ENCODE measurements at regions not wholly inside any gene's neighbourhood (a gene's known extent, or its start where the extent isn't known, plus 50 kb on each side); places are given as distances from the start of the nearest gene placed in this dataset.

DNA sequence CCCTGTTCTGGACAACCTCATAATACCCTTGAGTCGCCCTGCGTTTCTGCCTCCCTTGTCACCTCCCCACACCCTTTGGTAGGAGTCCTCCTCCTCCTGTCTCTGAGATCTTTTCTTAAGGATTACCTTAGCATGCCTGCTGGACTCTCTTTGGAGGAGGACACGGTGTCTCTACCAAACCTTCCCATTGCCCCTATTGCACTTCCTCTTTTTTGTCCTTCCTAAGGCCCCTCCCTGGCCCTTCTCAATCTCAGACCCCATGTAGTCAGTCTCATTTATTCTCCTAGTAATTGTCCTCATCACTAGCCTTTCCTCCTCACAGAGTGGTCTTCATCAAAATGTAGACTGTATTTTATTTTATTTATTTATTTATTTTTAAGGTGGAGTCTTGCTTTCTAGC is 335.0 kb upstream of the SFRP2 start:
- TF ChIP-seq, protein P1, sequence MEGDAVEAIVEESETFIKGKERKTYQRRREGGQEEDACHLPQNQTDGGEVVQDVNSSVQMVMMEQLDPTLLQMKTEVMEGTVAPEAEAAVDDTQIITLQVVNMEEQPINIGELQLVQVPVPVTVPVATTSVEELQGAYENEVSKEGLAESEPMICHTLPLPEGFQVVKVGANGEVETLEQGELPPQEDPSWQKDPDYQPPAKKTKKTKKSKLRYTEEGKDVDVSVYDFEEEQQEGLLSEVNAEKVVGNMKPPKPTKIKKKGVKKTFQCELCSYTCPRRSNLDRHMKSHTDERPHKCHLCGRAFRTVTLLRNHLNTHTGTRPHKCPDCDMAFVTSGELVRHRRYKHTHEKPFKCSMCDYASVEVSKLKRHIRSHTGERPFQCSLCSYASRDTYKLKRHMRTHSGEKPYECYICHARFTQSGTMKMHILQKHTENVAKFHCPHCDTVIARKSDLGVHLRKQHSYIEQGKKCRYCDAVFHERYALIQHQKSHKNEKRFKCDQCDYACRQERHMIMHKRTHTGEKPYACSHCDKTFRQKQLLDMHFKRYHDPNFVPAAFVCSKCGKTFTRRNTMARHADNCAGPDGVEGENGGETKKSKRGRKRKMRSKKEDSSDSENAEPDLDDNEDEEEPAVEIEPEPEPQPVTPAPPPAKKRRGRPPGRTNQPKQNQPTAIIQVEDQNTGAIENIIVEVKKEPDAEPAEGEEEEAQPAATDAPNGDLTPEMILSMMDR (IDR thresholded peaks at IDR 0.05), result no peak
- no peak for TF ChIP-seq SIN3A (IDR thresholded peaks at IDR 0.05; ENCODE audit: borderline replicate concordance, insufficient read depth, low read depth, low read length)
- TF ChIP-seq, protein P2, sequence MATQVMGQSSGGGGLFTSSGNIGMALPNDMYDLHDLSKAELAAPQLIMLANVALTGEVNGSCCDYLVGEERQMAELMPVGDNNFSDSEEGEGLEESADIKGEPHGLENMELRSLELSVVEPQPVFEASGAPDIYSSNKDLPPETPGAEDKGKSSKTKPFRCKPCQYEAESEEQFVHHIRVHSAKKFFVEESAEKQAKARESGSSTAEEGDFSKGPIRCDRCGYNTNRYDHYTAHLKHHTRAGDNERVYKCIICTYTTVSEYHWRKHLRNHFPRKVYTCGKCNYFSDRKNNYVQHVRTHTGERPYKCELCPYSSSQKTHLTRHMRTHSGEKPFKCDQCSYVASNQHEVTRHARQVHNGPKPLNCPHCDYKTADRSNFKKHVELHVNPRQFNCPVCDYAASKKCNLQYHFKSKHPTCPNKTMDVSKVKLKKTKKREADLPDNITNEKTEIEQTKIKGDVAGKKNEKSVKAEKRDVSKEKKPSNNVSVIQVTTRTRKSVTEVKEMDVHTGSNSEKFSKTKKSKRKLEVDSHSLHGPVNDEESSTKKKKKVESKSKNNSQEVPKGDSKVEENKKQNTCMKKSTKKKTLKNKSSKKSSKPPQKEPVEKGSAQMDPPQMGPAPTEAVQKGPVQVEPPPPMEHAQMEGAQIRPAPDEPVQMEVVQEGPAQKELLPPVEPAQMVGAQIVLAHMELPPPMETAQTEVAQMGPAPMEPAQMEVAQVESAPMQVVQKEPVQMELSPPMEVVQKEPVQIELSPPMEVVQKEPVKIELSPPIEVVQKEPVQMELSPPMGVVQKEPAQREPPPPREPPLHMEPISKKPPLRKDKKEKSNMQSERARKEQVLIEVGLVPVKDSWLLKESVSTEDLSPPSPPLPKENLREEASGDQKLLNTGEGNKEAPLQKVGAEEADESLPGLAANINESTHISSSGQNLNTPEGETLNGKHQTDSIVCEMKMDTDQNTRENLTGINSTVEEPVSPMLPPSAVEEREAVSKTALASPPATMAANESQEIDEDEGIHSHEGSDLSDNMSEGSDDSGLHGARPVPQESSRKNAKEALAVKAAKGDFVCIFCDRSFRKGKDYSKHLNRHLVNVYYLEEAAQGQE (IDR thresholded peaks at IDR 0.05; ENCODE audit: insufficient read depth in 1 of 2, low read depth in 2 of 2, low read length in 1 of 2), result no peak
- no peak for TF ChIP-seq TCF7L2 (IDR thresholded peaks at IDR 0.05; ENCODE audit: low read depth, low read length)
- TF ChIP-seq POLR2AphosphoS5 (IDR thresholded peaks at IDR 0.05; ENCODE audit: low read depth, low read length), result no peak
- Histone ChIP-seq H3K9me3 (ENCODE audit: control insufficient read depth, insufficient read depth, low read depth, low read length) (no peaks in the 10 kb centered on the region), H3K4me3 (ENCODE audit: low read depth in 2 of 2, low read length in 2 of 2) (no peak overlapping the region), H3K27me3 (ENCODE audit: control insufficient read depth, insufficient read depth, low read length) (no peaks in the 10 kb centered on the region), H3K36me3 (ENCODE audit: control insufficient read depth, insufficient read depth, low read length) (no peaks in the 10 kb centered on the region), H3K4me1 (ENCODE audit: control insufficient read depth, insufficient read depth, low read length) (no peaks in the 10 kb centered on the region), H3K27ac (ENCODE audit: low read length) (no peak overlapping the region)
- ChIA-PET POLR2A (no interaction called here), CTCF (no interaction called here)
- ATAC-seq (no peak), DNase-seq (ENCODE audit: low read depth, low spot score) (no peak)
- no TSS peak for BruUV-seq (replicated peaks)
- in situ Hi-C loops (cut with HindIII; ENCODE audit: low pct_unique_long_range_greater_than_20kb, low sequenced_read_pairs), result no loop called here
- intact Hi-C loops (cut with micrococcal nuclease; ENCODE audit: unreplicated experiment), result no loop called here

DNA sequence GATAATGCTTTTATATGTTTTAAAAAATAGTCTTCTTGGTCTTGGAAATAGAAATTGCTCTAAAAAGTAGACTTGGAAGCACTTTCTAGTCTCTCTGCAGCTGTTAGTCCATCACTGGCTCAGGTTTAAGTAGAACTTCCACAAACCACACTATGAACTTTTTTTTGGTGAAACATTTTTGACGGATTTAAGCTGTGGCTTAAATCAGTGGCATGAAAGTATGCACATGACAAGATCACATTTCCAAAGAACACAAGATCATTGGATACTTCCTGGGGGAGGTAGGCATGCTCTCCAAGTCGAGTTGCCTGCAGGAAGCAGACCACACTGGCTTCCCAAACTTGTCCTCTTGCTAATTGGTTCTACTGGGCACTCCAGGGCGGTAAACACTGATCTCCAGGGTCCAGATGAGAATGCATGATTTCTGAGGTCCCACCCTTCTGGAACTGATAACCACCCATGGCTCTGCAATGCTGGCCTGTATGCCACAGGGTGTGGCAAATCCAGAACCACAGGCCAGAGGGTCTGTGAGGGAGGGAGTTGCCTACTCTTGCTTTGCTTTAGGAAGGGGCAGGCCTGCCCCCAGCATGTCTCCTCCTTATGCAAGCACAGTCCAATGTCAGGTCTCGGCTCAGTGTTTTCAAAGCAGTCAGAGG is 331.9 kb upstream of the SFRP2 start:
- intact Hi-C loops (cut with micrococcal nuclease; ENCODE audit: unreplicated experiment) (no loop called here), in situ Hi-C loops (cut with HindIII; ENCODE audit: low pct_unique_long_range_greater_than_20kb, low sequenced_read_pairs) (no loop called here)
- CTCF ChIA-PET, result interaction anchor here (0.6 kb wide), 1 partner anchor 1440 kb away, joined by 3 read pairs; no protein-coding TSS in a partner anchor
- TF ChIP-seq POLR2AphosphoS5 (IDR thresholded peaks at IDR 0.05; ENCODE audit: low read depth, low read length) (no peak), SIN3A (IDR thresholded peaks at IDR 0.05; ENCODE audit: borderline replicate concordance, insufficient read depth, low read depth, low read length) (no peak), TCF7L2 (IDR thresholded peaks at IDR 0.05; ENCODE audit: low read depth, low read length) (no peak)
- TF ChIP-seq, protein P1 (IDR thresholded peaks at IDR 0.05), result no peak
- TF ChIP-seq, protein P2 (IDR thresholded peaks at IDR 0.05; ENCODE audit: insufficient read depth in 1 of 2, low read depth in 2 of 2, low read length in 1 of 2), result no peak
- DNase-seq (ENCODE audit: low read depth, low spot score) (no peak), ATAC-seq (no peak)
- Histone ChIP-seq H3K27me3 (ENCODE audit: control insufficient read depth, insufficient read depth, low read length) (no peaks in the 10 kb centered on the region), H3K4me3 (ENCODE audit: low read depth in 2 of 2, low read length in 2 of 2) (no peak overlapping the region), H3K27ac (ENCODE audit: low read length) (no peak overlapping the region), H3K36me3 (ENCODE audit: control insufficient read depth, insufficient read depth, low read length) (no peaks in the 10 kb centered on the region), H3K9me3 (ENCODE audit: control insufficient read depth, insufficient read depth, low read depth, low read length) (no peaks in the 10 kb centered on the region), H3K4me1 (ENCODE audit: control insufficient read depth, insufficient read depth, low read length) (no peaks in the 10 kb centered on the region)
- POLR2A ChIA-PET, result interaction anchor here (0.6 kb wide), 1 partner anchor 36 kb away, joined by 5 read pairs; no protein-coding TSS in a partner anchor
- BruUV-seq (replicated peaks), result no TSS peak
